C4-2B (cell line): ENCODE measurements at regions not wholly inside any gene's neighbourhood (a gene's known extent, or its start where the extent isn't known, plus 50 kb on each side); places are given as distances from the start of the nearest gene placed in this dataset.
"Not testable (repeated sequence)": the region's sequence is repeated elsewhere in the genome, so short reads cannot be mapped to it uniquely, and the experiment has no call there.

Source experiments
- H3K27ac ChIP-seq: fragments of 450-650 bp; 2 replicates; pipeline ENCODE4 v1.5.1; 2017
- CTCF ChIP-seq: fragments of 450-650 bp; conservative IDR thresholded peaks from 2 replicates; pipeline ENCODE4 v1.5.1; 2017; ENCODE audit warnings: mild to moderate bottlenecking
- ZFX ChIP-seq: fragments of 450-650 bp; IDR thresholded peaks from 2 replicates; pipeline ENCODE4 v1.6.1; 2017

GRCh38 chr1:168833801-168834224 is 104.8 kb upstream of the DPT start:
- TF ChIP-seq CTCF: no peak
- TF ChIP-seq ZFX: no peak
- no peak overlapping the region for H3K27ac ChIP-seq

- H3K27ac ChIP-seq: no peak overlapping the region
- TF ChIP-seq CTCF (no peak), ZFX (no peak)
Observed at GRCh38 chr1:168834225-168834872, 105.3 kb upstream of the DPT start.

GRCh38 chr1:168835176-168835575 is 106.2 kb upstream of the DPT start:
- TF ChIP-seq ZFX: no peak
- TF ChIP-seq CTCF: no peak
- H3K27ac ChIP-seq: no peak overlapping the region

GRCh38 chr1:168835791-168836190 is 106.8 kb upstream of the DPT start:
- H3K27ac ChIP-seq: no peak overlapping the region
- TF ChIP-seq CTCF: no peak
- no peak for TF ChIP-seq ZFX

- TF ChIP-seq ZFX: no peak
- TF ChIP-seq CTCF: no peak
- H3K27ac ChIP-seq: no peak overlapping the region
Observed at GRCh38 chr1:168836469-168836868, 107.5 kb upstream of the DPT start.

GRCh38 chr1:168837230-168837629 is 108.2 kb upstream of the DPT start:
- H3K27ac ChIP-seq: not testable (repeated sequence)

- no peak overlapping the region for H3K27ac ChIP-seq
- TF ChIP-seq CTCF (no peak), ZFX (no peak)
Observed at GRCh38 chr1:168842306-168842705, 113.3 kb upstream of the DPT start.

GRCh38 chr1:168842916-168843315 is 113.9 kb upstream of the DPT start:
- no peak for TF ChIP-seq CTCF
- TF ChIP-seq ZFX: no peak
- H3K27ac ChIP-seq: no peak overlapping the region
